BLaER1 (cell line): ENCODE measurements at regions not wholly inside any gene's neighbourhood (a gene's known extent, or its start where the extent isn't known, plus 50 kb on each side); places are given as distances from the start of the nearest gene placed in this dataset.

ENCODE experiments used
- H3K27ac ChIP-seq: shearing (Covaris generic); formaldehyde crosslinking; 2 replicates; pipeline ENCODE4 v1.8.1; 2022
- H3K27me3 ChIP-seq: shearing (Covaris generic); formaldehyde crosslinking; 2 replicates; pipeline ENCODE4 v1.8.1; 2022
- H3K36me3 ChIP-seq: shearing (Covaris generic); formaldehyde crosslinking; 2 replicates; pipeline ENCODE4 v1.8.1; 2022
- H3K4me1 ChIP-seq: shearing (Covaris generic); formaldehyde crosslinking; 2 replicates; pipeline ENCODE4 v1.8.1; 2022
- H3K4me2 ChIP-seq: shearing (Covaris generic); formaldehyde crosslinking; 2 replicates; pipeline ENCODE4 v1.8.1; 2022
- H3K4me3 ChIP-seq: shearing (Covaris generic); formaldehyde crosslinking; 2 replicates; pipeline ENCODE4 v1.8.1; 2022
- H3K9ac ChIP-seq: shearing (Covaris generic); formaldehyde crosslinking; 2 replicates; pipeline ENCODE4 v1.8.1; 2022
- H3K9me3 ChIP-seq: shearing (Covaris generic); formaldehyde crosslinking; 2 replicates; pipeline ENCODE4 v1.8.1; 2022
- H4K20me1 ChIP-seq: shearing (Covaris generic); formaldehyde crosslinking; 2 replicates; pipeline ENCODE4 v1.8.1; 2022
- Cebpa-rat ChIP-seq: shearing (Covaris generic); IDR thresholded peaks from 2 replicates; pipeline ENCODE4 v1.8.1; 2022

GRCh38 chr20:60078351-60079250, 120.4 kb downstream of the CDH26 start:
- no peak overlapping the region for H3K27ac ChIP-seq
- TF ChIP-seq Cebpa-rat, result no peak
- H3K9ac ChIP-seq, result no peak overlapping the region
- H3K4me2 ChIP-seq, result no peak overlapping the region
- no peaks in the 10 kb centered on the region for H4K20me1 ChIP-seq
- H3K4me3 ChIP-seq, result no peak overlapping the region
- H3K4me1 ChIP-seq, result peaks cover 37% of the 10 kb centered on the region
- H3K9me3 ChIP-seq, result no peaks in the 10 kb centered on the region
- no peaks in the 10 kb centered on the region for H3K36me3 ChIP-seq
- no peaks in the 10 kb centered on the region for H3K27me3 ChIP-seq

- TF ChIP-seq Cebpa-rat, result no peak
- 0 out of 2 replicates have a peak, but pooled peaks cover under 1% of the 10 kb centered on the region for H4K20me1 ChIP-seq
- no peak overlapping the region for H3K9ac ChIP-seq
- H3K36me3 ChIP-seq, result no peaks in the 10 kb centered on the region
- H3K27ac ChIP-seq, result no peak overlapping the region
- H3K9me3 ChIP-seq, result no peaks in the 10 kb centered on the region
- no peak overlapping the region for H3K4me3 ChIP-seq
- peak overlapping the region; percentile 16 for H3K4me2 ChIP-seq
- H3K27me3 ChIP-seq, result no peaks in the 10 kb centered on the region
- peaks cover 37% of the 10 kb centered on the region for H3K4me1 ChIP-seq
Observed at GRCh38 chr20:60080401-60080800, 122.2 kb downstream of the CDH26 start.

DNA sequence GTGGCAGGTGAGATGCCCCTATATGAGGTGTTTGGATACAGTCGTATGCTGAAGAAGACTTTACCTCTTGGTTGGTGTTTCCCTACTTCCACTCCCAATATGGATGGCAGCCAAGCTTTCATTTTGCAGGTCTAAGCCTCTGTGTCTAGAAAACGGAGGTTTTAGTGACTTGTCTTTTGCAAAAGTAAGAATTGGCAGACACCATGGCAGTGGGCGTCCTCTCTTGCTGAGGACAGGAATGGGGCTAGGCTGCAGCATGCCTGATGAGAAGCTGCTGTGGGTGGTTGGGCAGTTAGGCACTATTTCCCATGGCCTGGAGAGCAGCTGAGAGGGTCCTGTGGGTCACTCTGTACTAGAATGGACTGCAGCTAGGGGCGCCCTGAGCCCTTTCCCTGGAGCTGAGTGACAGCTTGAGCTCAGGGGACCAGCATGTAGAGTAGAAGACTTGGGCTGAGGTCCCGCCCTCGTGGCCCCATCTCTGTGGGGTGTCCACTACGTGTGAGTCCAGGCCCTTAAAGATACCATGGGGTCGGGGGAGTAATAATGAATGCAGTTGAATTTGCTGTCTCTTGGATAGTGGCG, 127.4 kb downstream of the CDH26 start:
- Histone ChIP-seq H3K9me3 (peaks cover 7% of the 10 kb centered on the region; the same call in 1 of the 2 replicates), H3K4me3 (no peak overlapping the region), H3K27ac (no peak overlapping the region), H3K27me3 (peaks cover 41% of the 10 kb centered on the region), H3K36me3 (no peaks in the 10 kb centered on the region), H3K9ac (no peak overlapping the region), H4K20me1 (0 out of 2 replicates have a peak, but pooled peaks cover 15% of the 10 kb centered on the region), H3K4me2 (no peak overlapping the region), H3K4me1 (0 out of 2 replicates have a peak, but pooled peaks cover 3% of the 10 kb centered on the region)
- TF ChIP-seq Cebpa-rat, result no peak

DNA sequence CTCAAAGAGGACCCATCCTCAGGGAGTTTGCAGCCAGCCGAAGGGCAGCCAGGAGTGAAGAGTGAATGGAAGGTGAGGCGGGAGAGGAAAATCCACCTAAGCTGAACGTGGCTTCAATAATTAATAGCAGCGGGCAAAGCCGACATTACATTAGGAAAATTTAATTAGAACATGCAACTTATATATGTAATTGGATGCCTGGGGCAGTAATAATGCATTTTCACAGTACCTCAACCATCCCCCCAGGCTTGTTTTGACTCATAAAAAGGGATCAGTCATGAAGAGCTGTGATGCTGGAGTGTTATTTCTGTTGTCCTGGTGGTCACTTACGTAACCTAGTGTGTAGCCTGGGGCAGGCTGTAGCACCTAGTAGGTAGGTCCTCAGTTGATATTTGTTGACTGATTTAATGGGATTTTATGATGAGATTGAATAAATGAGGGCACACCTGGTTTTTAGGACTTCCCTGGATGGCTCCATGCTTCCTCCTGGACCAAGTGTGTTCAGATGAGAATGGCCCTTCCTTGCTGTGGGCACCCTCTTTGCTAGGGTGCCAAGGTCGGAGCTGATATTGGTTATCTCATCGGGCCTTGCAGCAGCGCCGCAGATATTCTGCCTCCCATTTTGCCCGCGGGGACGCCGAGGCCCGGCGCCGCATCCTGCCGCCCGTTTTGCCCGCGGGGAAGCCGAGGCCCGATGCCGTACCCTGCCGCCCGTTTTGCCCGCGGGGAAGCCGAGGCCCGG, 128.8 kb downstream of the CDH26 start:
- Histone ChIP-seq H3K9me3 (peaks cover 7% of the 10 kb centered on the region; the same call in 1 of the 2 replicates), H3K9ac (no peak overlapping the region), H4K20me1 (0 out of 2 replicates have a peak, but pooled peaks cover 15% of the 10 kb centered on the region), H3K27ac (no peak overlapping the region), H3K4me2 (no peak overlapping the region), H3K4me3 (no peak overlapping the region), H3K36me3 (no peaks in the 10 kb centered on the region), H3K27me3 (peaks cover 41% of the 10 kb centered on the region), H3K4me1 (no peaks in the 10 kb centered on the region)
- TF ChIP-seq Cebpa-rat, result no peak

- peaks cover 13% of the 10 kb centered on the region; the same call in 1 of the 2 replicates for H3K9me3 ChIP-seq
- H3K4me1 ChIP-seq, result no peaks in the 10 kb centered on the region
- no peak overlapping the region for H3K27ac ChIP-seq
- H4K20me1 ChIP-seq, result 0 out of 2 replicates have a peak, but pooled peaks cover 15% of the 10 kb centered on the region
- no peak for TF ChIP-seq Cebpa-rat
- H3K4me3 ChIP-seq, result no peak overlapping the region
- no peak overlapping the region for H3K4me2 ChIP-seq
- no peak overlapping the region for H3K9ac ChIP-seq
- peaks cover 41% of the 10 kb centered on the region for H3K27me3 ChIP-seq
- H3K36me3 ChIP-seq, result no peaks in the 10 kb centered on the region
Observed at GRCh38 chr20:60087563-60088105, 129.4 kb downstream of the CDH26 start.

DNA sequence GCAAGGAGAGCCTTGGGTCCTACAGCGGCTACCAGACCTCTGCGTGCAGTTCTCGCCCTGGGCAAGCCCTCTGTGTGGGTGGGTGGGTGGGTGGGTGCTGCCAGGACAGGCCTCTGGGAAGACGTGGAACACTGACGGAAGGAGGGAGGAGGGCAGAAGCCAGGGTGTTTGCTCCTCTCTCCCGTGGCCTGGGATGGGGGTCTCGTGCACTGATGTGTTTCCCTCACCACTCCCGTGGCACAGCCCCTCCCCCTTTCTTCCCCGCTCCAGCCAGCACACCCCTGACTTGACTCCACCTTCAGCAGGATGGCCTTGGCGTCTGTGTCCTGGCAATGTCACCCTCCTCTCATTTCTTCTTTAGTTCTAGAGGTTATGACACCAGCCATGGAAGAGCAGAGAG, 130.0 kb downstream of the CDH26 start:
- H3K27me3 ChIP-seq, result peaks cover 41% of the 10 kb centered on the region
- no peaks in the 10 kb centered on the region for H3K36me3 ChIP-seq
- H3K4me3 ChIP-seq, result no peak overlapping the region
- no peak overlapping the region for H3K27ac ChIP-seq
- no peaks in the 10 kb centered on the region for H3K4me1 ChIP-seq
- H3K9me3 ChIP-seq, result peaks cover 17% of the 10 kb centered on the region; the same call in 1 of the 2 replicates
- 0 out of 2 replicates have a peak, but pooled peaks cover 15% of the 10 kb centered on the region for H4K20me1 ChIP-seq
- no peak for TF ChIP-seq Cebpa-rat
- no peak overlapping the region for H3K4me2 ChIP-seq
- no peak overlapping the region for H3K9ac ChIP-seq

GRCh38 chr20:60090631-60091030, 132.4 kb downstream of the CDH26 start:
- no peak overlapping the region for H3K9ac ChIP-seq
- H3K4me1 ChIP-seq, result peaks cover 10% of the 10 kb centered on the region
- no peak for TF ChIP-seq Cebpa-rat
- no peaks in the 10 kb centered on the region for H3K36me3 ChIP-seq
- no peak overlapping the region for H3K4me2 ChIP-seq
- no peak overlapping the region for H3K4me3 ChIP-seq
- H3K9me3 ChIP-seq, result peaks cover 21% of the 10 kb centered on the region; the same call in 1 of the 2 replicates
- H3K27ac ChIP-seq, result no peak overlapping the region
- peaks cover 39% of the 10 kb centered on the region for H3K27me3 ChIP-seq
- H4K20me1 ChIP-seq, result 0 out of 2 replicates have a peak, but pooled peaks cover 12% of the 10 kb centered on the region

GRCh38 chr20:60091305-60091704, 133.1 kb downstream of the CDH26 start:
- Histone ChIP-seq H3K36me3 (no peaks in the 10 kb centered on the region), H3K4me1 (peaks cover 16% of the 10 kb centered on the region), H3K27ac (no peak overlapping the region), H3K9ac (no peak overlapping the region), H3K27me3 (peaks cover 33% of the 10 kb centered on the region), H3K4me2 (no peak overlapping the region), H3K4me3 (no peak overlapping the region), H4K20me1 (0 out of 2 replicates have a peak, but pooled peaks cover 6% of the 10 kb centered on the region), H3K9me3 (peaks cover 21% of the 10 kb centered on the region; the same call in 1 of the 2 replicates)
- no peak for TF ChIP-seq Cebpa-rat

GRCh38 chr20:60091861-60092260, 133.6 kb downstream of the CDH26 start:
- TF ChIP-seq Cebpa-rat, result no peak
- peaks cover 27% of the 10 kb centered on the region for H3K27me3 ChIP-seq

More at GRCh38 chr20:60091861-60092260, 133.6 kb downstream of the CDH26 start:
- Histone ChIP-seq H3K4me1 (peaks cover 21% of the 10 kb centered on the region), H3K9me3 (peaks cover 21% of the 10 kb centered on the region), H3K9ac (no peak overlapping the region), H3K4me3 (no peak overlapping the region), H3K36me3 (no peaks in the 10 kb centered on the region), H3K4me2 (no peak overlapping the region), H4K20me1 (0 out of 2 replicates have a peak, but pooled peaks cover under 1% of the 10 kb centered on the region), H3K27ac (no peak overlapping the region)
